Heart right ventricle (tissue), 16 donors: ENCODE measurements at regions not wholly inside any gene's neighbourhood (a gene's known extent, or its start where the extent isn't known, plus 50 kb on each side); places are given as distances from the start of the nearest gene placed in this dataset.

Experiments
- ATAC-seq, 8 donors: fragments of 200-7000 bp; cut with Tn5 transposase; one replicate each; pipeline ENCODE4 v1.9.1; 2020; ENCODE audit warnings: mild to moderate bottlenecking in 8 of 8, moderate library complexity in 8 of 8, moderate number of reproducible peaks in 1 of 8
- DNase-seq, 2 donors: peaks; one replicate each; pipeline ENCODE4 v3.0.0-alpha.2; 2020
- H3K27ac ChIP-seq, 10 donors: fragments of 200-600 bp; sonication (generic) in 2 of 10; one replicate each; pipeline versions ENCODE4 v1.5.0 to v1.8.0; 2020 to 2022; ENCODE audit warnings: mild to moderate bottlenecking in 3 of 10
- H3K27me3 ChIP-seq, 7 donors: fragments of 200-600 bp; one replicate each; pipeline ENCODE4 v1.8.0; 2021 to 2022; ENCODE audit warnings: mild to moderate bottlenecking in 2 of 7
- H3K36me3 ChIP-seq, 9 donors: fragments of 200-600 bp; sonication (generic) in 1 of 9; one replicate each; pipeline versions ENCODE4 v1.5.0 to v1.8.0; 2020 to 2022; ENCODE audit warnings: mild to moderate bottlenecking in 2 of 9
- H3K4me1 ChIP-seq, 9 donors: fragments of 200-600 bp; sonication (generic) in 1 of 9; one replicate each; pipeline versions ENCODE4 v1.5.0 to v1.8.0; 2020 to 2022; ENCODE audit warnings: mild to moderate bottlenecking in 4 of 9
- H3K4me3 ChIP-seq, 10 donors: fragments of 200-600 bp; sonication (generic) in 2 of 10; one replicate each; pipeline versions ENCODE4 v1.5.0 to v1.8.0; 2020 to 2022; ENCODE audit warnings: mild to moderate bottlenecking in 7 of 10, moderate library complexity in 2 of 10
- H3K9me3 ChIP-seq, 11 donors: fragments of 200-600 bp in 10 of 11; sonication (generic) in 2 of 11; one replicate each; pipeline versions ENCODE4 v1.5.0 to v1.8.0; 2013 to 2022; ENCODE audit warnings: mild to moderate bottlenecking in 2 of 11, control low read depth in 1 of 11, moderate library complexity in 1 of 11
- WGBS, 2 donors: extraction: QIAGEN DNeasy Blood & Tissue Kit; methylation state at CpG; one replicate each; pipeline ENCODE4 v1.1.7; 2013; ENCODE audit warnings: inconsistent platforms in 1 of 2; 5-methylcytosine and 5-hydroxymethylcytosine counted together
- intact Hi-C, 10 donors: fragments of 100-400 bp; cut with DNase I; formaldehyde crosslinking; loops; one replicate each; pipeline versions ENCODE4 v1.11.1 to v1.14.2; 2022
- TF ChIP-seq, protein P1 (sequence below), 9 donors: fragments of 200-600 bp; sonication (generic) in 2 of 9; IDR thresholded peaks; one replicate each; pipeline versions ENCODE4 v1.5.0 to v1.8.0; 2021 to 2022; ENCODE audit warnings: antibody characterized with exemption in 9 of 9, mild to moderate bottlenecking in 5 of 9, moderate library complexity in 1 of 9
- donor health status: Arrhythmogenic right ventricular cardiomyopathy.
- donor health status: ischemic (EF 13 %, LVEDD 7.1; RV severe dilation, severe dysfunction).
- donor health status: healthy with polysubstance abuse.
- donor health status: DM: no; HTN: yes; CAD: no.
- donor health status: DM: no; HTN: no; CAD: no.
- donor health status: ischemic (EF 25% LVEDD 6.9; RV normal size, moderate dysfunction).
- donor health status: ischemic (EF 25% LVEDD 5.7; RV mildly dilated, moderate dysfunction).
- donor health status: healthy.
- donor health status: DM: yes; HTN: yes; CAD: no.
- donor health status: Ischemic cardiomyopathy.
- donor health status: ischemic (EF 35%, LVEDD 5.7; RV mildly dilated, moderate dysfunction).
- donor health status: nonischemic (EF 11% LVEDD 7.7; RV severe dilation, severe dysfunction).
- donor health status: DM: yes; HTN: yes; CAD: no.
- donor health status: PGD.
- donor health status: ischemic (EF 29% LVEDD 5.4; RV normal size, mild dysfunction).
- donor health status: nonischemic (EF 23%, LVEDD 6.1; RV moderate dilation, normal function).

DNA sequence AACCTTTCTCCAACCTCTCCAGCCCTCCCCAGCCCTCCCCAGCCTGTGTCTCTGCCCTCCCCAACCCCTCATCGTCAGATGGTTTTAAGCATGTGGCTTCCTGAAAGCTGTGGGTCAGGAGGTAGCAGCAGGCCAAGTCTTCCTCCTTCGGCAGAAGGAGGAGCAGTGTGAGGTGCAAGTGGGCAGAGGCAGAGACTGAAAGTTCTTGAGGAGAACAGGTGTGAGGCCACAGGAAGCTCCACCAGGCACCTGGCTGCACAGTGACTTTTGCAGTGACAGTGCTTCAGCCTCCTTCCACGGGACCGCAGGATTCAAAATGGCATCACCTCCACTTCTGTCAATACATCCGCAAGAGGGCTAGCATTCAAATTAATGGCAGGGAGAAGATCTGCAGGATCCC is 203.9 kb upstream of the LEF1 start:
- intact Hi-C loops: no loop called here
- ATAC-seq (no peak), DNase-seq (no peak)
- no peak overlapping the region for H3K27ac ChIP-seq
- peaks cover 0 to 39% (median 10%) of the 10 kb centered on the region in 7 donors for H3K27me3 ChIP-seq
- H3K4me1 ChIP-seq: no peaks in the 10 kb centered on the region
- 82 to 85% methylated on average over 5 of the region's 5 CpGs for WGBS, 2 donors
- TF ChIP-seq, protein P1, sequence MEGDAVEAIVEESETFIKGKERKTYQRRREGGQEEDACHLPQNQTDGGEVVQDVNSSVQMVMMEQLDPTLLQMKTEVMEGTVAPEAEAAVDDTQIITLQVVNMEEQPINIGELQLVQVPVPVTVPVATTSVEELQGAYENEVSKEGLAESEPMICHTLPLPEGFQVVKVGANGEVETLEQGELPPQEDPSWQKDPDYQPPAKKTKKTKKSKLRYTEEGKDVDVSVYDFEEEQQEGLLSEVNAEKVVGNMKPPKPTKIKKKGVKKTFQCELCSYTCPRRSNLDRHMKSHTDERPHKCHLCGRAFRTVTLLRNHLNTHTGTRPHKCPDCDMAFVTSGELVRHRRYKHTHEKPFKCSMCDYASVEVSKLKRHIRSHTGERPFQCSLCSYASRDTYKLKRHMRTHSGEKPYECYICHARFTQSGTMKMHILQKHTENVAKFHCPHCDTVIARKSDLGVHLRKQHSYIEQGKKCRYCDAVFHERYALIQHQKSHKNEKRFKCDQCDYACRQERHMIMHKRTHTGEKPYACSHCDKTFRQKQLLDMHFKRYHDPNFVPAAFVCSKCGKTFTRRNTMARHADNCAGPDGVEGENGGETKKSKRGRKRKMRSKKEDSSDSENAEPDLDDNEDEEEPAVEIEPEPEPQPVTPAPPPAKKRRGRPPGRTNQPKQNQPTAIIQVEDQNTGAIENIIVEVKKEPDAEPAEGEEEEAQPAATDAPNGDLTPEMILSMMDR (IDR thresholded peaks at IDR 0.05): no peak
- H3K4me3 ChIP-seq: no peak overlapping the region
- no peaks in the 10 kb centered on the region for H3K9me3 ChIP-seq
- no peaks in the 10 kb centered on the region for H3K36me3 ChIP-seq

DNA sequence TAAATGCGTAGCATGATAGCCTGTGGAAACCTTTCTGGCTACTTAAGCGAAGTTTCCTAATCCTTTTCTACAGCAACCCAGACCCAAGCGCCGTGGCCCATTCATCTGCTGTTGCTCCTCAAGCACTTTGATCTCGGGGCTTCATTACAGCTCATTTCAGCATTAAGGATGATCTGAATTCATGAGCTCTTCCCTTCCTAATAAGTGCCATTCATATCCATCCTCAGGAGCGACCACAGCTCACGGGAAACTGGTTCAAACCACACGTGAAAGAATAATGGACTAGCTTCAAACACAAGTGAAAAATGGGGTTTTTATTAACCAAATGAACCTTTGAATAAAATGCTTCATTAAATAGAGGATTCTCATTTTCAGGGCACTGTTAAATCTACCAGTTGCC is 202.6 kb upstream of the LEF1 start:
- 83 to 93% methylated on average over 8 of the region's 8 CpGs for WGBS, 2 donors
- Histone ChIP-seq H3K27ac (no peak overlapping the region), H3K4me3 (no peak overlapping the region), H3K36me3 (no peaks in the 10 kb centered on the region), H3K4me1 (no peaks in the 10 kb centered on the region), H3K27me3 (peaks cover 0 to 39% (median 10%) of the 10 kb centered on the region in 7 donors), H3K9me3 (no peaks in the 10 kb centered on the region)
- DNase-seq (no peak), ATAC-seq (no peak)
- TF ChIP-seq, protein P1 (IDR thresholded peaks at IDR 0.05): no peak
- intact Hi-C loops: no loop called here

DNA sequence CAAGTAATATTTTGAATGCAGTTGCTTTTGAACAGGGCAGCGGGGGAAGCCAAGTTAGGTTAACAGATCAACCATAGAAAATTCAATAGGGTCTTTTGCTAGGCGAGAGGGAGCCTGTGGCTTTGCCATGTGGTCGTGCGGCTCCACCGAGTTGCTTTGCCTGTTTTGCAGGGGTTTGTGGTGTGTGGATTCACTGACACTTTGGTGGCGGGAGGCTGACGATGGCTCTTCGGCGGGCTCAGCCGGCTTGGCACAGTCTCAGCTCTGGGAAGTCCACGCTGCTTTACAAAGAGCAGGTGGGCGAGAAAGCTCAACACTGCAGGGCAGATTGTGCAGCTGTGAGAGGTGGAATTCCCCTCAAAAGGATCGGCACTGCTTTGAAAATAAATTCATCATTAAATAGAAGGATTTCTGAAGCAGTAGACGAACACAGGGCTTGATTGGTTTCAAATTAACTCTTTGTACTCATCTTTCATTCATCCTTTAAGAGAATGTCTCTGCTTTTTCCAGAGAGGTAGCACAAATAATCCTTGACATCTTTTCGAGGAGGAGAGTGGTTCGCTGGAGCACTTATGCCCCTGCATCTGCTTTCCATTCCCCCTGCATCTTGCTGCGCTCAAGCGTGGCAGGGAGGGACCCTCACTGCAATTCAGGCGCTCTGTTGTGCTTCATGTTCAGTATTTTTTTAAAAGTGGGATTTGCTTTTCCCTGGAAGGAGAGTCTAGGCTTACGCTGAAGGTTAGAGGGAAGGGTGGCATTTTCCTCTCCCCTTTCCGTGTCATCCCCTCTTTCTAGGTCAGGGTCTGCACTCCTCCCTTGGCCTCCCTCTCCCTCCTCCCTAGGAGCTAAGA is 201.8 kb upstream of the LEF1 start:
- WGBS, 2 donors: 68 to 69% methylated on average over 21 of the region's 21 CpGs
- no peaks in the 10 kb centered on the region for H3K9me3 ChIP-seq
- ATAC-seq (no peak), DNase-seq (no peak)
- TF ChIP-seq, protein P1 (IDR thresholded peaks at IDR 0.05): no peak
- H3K4me1 ChIP-seq: no peaks in the 10 kb centered on the region
- intact Hi-C loops: no loop called here
- H3K27me3 ChIP-seq: peaks cover 0 to 36% (median 10%) of the 10 kb centered on the region in 7 donors
- no peaks in the 10 kb centered on the region for H3K36me3 ChIP-seq
- no peak overlapping the region for H3K4me3 ChIP-seq
- H3K27ac ChIP-seq: no peak overlapping the region

DNA sequence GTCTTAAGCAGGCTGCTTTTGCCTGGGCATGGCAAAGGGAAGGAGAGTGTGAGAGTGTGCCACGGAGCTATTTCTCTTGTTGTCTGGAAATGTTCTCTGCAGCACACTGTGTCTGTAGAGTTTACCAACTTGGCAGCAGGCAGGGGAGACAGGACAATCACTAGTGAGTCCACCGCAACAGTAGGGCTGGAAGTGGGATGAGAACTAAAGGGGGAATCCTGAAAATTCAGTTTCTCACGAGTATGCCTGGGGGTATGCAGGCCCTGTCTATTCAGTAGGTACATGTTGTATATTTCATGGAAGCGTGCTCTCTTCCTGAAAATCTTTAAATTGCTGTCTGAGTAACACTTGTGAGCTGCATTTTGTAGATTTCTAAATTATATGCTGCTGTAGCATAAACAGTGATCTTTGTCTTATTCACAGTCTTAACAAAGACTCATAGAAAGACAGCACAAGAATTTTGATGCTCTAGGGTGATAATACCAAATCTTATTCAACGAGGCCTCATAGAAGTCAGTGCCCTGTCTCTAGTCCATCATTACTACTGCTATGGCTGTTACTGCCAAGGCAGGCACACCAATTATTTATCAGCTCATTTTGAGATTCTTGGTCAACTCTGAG is 200.4 kb upstream of the LEF1 start:
- no peaks in the 10 kb centered on the region for H3K36me3 ChIP-seq
- ATAC-seq (no peak), DNase-seq (no peak)
- H3K27me3 ChIP-seq: peaks cover 0 to 32% (median 10%) of the 10 kb centered on the region in 7 donors
- TF ChIP-seq, protein P1 (IDR thresholded peaks at IDR 0.05): no peak
- intact Hi-C loops: no loop called here
- H3K9me3 ChIP-seq: no peaks in the 10 kb centered on the region
- WGBS, 2 donors: 82 to 85% methylated on average over 5 of the region's 5 CpGs
- no peaks in the 10 kb centered on the region for H3K4me1 ChIP-seq
- no peak overlapping the region for H3K27ac ChIP-seq
- H3K4me3 ChIP-seq: no peak overlapping the region
